Hepatocyte (in vitro differentiated cells): ENCODE measurements at regions not wholly inside any gene's neighbourhood (a gene's known extent, or its start where the extent isn't known, plus 50 kb on each side); places are given as distances from the start of the nearest gene placed in this dataset.

Experiments
- EZH2 ChIP-seq: fragments of 200-600 bp; sonication (generic); IDR thresholded peaks from 2 replicates; pipeline ENCODE4 v1.6.1; 2016; ENCODE audit warnings: antibody characterized with exemption, mild to moderate bottlenecking, borderline replicate concordance
- TF ChIP-seq, protein P1 (sequence below): fragments of 200-600 bp; sonication (generic); IDR thresholded peaks from 2 replicates; pipeline ENCODE4 v1.5.1; 2016; ENCODE audit warnings: antibody characterized with exemption, mild to moderate bottlenecking; ENCODE audit not compliant: poor library complexity

DNA sequence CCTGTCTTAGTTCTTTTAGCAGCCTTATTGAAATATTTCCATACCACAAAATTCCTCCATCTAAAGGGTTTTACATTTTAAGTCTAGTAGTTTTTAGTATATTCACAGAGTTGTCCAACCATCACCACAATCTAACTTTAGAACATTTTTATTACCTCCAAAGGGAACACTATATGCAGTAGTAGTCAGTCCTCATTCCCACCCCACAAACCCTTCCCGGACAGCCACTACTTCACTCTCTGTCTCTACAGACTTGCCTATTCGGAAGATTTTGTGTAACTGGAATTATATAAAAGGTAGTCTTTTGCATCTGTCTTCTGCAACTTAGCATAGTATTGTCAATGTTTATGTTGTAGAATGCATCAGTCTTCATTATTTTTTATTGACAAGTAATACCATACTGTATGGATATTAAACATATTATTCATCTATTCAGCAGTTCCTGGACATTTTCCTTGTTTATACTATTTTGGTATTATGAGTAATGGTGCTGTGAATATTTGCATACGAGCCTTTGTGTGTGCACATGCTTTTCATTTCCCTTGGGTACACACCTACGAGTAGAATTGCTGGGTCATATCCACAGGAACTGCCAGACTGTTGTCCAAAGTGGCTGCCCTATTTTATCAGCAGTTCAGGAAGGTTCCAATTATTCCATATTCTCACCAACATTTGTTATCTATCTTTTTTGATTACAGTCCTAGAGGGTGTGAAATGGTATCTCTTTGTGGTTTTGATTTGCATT, 60.9 kb upstream of the LANCL2 start:
- TF ChIP-seq, protein P1, sequence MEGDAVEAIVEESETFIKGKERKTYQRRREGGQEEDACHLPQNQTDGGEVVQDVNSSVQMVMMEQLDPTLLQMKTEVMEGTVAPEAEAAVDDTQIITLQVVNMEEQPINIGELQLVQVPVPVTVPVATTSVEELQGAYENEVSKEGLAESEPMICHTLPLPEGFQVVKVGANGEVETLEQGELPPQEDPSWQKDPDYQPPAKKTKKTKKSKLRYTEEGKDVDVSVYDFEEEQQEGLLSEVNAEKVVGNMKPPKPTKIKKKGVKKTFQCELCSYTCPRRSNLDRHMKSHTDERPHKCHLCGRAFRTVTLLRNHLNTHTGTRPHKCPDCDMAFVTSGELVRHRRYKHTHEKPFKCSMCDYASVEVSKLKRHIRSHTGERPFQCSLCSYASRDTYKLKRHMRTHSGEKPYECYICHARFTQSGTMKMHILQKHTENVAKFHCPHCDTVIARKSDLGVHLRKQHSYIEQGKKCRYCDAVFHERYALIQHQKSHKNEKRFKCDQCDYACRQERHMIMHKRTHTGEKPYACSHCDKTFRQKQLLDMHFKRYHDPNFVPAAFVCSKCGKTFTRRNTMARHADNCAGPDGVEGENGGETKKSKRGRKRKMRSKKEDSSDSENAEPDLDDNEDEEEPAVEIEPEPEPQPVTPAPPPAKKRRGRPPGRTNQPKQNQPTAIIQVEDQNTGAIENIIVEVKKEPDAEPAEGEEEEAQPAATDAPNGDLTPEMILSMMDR, result no peak
- TF ChIP-seq EZH2, result no peak
